8988T (cell line): ENCODE measurements at regions not wholly inside any gene's neighbourhood (a gene's known extent, or its start where the extent isn't known, plus 50 kb on each side); places are given as distances from the start of the nearest gene placed in this dataset.
"Not testable (repeated sequence)": the region's sequence is repeated elsewhere in the genome, so short reads cannot be mapped to it uniquely, and the experiment has no call there.

ENCODE experiments used
- DNase-seq: peaks from one replicate; pipeline ENCODE4 v3.0.0; 2011

DNA sequence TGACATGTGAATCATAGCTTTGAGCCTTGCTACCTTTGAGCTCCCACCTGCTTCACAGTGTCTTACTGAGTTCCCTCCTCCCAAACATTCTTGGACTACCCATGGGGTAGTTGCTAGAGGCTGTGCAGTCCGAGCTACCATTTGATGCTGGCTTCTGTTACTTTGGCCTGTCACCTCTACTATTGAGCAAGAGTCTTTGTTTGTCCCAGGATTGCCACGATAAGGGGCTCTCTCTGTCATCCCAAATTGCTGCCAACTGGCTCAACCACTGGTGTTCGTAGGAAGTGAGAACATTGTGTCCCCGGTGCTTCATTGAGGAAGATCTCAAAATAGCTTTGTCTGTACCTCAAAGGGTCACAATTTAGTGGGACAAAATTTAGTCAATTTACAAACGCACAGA lies 59.1 kb upstream of the PAX8 start:
- DNase-seq: no peak

DNA sequence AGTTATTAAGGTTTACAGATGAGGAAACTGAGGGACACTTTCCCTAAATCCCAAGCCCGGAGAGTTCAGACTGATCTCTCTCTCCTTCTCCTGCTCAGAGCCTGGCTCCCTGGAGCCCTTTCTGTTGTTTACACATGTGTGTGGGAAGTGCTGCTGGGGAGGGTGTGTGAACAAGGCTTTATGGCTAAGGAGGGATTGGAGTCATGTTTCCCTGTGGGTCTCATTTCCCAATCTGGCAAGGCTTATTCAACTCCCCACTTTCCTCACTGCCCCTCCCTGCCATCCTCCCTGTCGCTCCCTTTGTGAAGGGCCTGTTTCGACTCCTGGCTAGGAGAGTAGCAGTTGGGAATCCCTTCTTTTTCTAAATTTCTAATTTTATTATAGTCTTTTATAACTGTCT lies 57.3 kb upstream of the PAX8 start:
- not testable (repeated sequence) for DNase-seq

DNA sequence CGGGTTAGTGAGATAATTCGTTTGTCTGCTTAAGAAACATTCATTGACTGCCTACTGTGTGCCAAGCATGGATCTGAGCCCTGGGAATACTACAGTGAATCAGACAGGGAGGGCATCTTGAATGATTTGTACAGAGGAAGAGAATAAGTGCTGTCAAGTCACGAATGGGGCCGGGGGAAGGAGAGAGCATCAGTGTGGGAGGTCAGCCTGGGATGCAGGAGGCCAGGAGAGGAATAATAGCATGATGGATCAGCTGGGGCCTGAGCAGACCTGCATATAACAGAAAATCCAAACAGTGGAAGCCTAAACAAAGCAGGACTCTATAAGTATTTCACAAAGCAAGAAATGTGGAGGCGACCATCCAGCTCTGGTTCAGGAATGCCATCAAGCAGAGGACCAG lies 55.4 kb upstream of the PAX8 start:
- DNase-seq: no peak

DNA sequence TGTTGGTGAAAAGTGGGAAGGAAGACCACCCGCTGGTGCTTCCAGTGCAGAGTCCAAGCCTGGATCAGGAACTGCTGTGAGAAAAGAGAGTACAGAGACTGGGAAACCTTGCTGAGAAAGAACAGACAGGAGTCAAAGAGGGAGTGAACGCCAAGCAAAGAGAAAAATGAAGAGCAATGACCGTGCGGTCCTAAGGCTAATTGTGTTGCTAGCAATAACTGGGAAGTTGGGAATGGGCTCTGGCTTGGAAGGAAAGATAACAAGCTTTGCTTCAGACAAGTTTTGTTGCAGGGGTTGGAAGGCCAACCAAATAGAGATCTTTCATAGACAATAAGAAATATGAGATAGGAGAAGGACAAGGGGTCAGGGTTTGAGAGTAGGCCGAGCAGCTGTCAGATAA lies 55.0 kb upstream of the PAX8 start:
- not testable (repeated sequence) for DNase-seq

DNA sequence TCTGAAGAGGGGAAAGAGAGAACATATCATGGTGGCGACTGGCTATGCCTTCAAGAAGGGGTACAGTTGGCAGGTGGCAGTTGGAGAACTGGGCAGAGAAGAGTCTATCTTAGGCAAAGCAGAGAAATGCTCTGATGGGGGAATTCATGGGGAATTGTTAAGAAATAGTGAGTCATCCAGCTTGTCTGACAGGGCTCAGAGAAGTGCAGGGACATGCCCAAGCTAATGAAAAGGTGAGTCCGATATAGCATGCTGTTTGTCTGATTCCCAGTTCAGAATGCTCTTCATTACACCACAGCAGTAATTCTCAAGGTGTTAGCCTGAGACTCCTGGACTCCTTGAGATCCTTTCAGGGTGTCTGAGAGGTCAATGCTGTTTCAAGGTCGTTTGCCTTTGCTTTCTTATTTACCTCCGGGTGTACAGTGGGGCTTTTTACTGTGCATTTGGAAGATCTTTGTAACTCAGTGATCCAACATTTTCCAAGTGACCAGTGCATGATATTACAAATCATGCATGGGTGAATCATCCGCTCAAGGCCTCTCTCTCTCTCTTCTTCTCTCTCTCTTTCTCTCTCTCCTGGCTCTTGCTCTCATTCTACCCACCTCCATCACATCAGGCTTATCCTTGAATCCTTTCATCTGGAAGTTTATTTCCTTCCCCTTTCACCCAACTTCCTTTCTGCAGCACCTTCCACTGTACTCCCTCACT lies 51.5 kb upstream of the PAX8 start:
- DNase-seq: not testable (repeated sequence)

DNA sequence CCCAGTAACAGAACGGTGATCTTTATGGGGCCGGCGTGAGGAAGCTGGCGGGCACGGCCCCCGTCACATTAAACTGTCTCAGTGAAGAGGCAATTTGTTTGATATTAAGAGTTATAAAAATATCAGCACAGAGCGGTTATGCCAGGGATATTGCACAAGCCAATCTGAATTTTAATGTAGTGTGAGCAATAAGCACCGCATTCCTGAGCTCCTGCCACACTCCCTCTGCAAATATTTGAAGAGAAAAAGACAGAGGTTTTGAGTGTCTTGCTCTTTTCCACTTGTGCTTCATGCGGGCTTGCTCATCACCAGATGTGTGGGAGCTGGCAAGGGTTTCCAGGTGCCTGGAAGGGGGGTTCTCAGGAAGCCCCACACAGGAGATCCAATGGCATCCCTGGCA lies 50.3 kb upstream of the PAX8 start:
- DNase-seq: not testable (repeated sequence)

DNA sequence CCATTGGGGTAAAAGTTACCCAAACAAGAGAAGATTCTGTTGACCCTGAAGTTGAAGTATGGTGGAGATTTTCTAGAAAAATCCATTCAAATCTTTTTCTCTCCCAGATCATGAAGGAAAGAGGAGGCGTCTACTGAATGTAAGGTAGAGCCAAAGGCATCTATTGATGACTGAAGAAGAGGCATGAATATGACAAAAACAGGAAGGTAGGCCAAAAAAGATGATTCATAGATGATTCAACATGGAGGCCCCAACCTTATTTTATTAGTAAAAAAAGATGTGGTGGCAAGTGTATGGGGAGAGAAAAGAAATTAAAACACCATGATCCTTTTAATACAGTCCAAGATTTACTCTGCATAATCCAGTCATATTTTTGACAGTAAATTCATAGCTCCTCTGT lies 49.9 kb upstream of the PAX8 start:
- DNase-seq: not testable (repeated sequence)
